GM12878 (cell line): ENCODE measurements at regions not wholly inside any gene's neighbourhood (a gene's known extent, or its start where the extent isn't known, plus 50 kb on each side); places are given as distances from the start of the nearest gene placed in this dataset.

Source experiments
- ATF2 ChIP-seq: IDR thresholded peaks from 2 replicates; pipeline ENCODE4 v1.6.1; 2012; ENCODE audit warnings: low read length, inconsistent platforms
- BRCA1 ChIP-seq: IDR thresholded peaks from 2 replicates; pipeline ENCODE4 v1.6.1; 2011; ENCODE audit warnings: low read depth, low read length, improper control_type of control experiment
- CBX5 ChIP-seq: sonication (generic); IDR thresholded peaks from 2 replicates; pipeline ENCODE4 v1.6.1; 2016; ENCODE audit warnings: low read depth, moderate library complexity, mild to moderate bottlenecking, inconsistent platforms
- DPF2 ChIP-seq: fragments of 450-650 bp; IDR thresholded peaks from 2 replicates; pipeline ENCODE4 v1.6.1; 2017; ENCODE audit warnings: mild to moderate bottlenecking
- E2F8 ChIP-seq: fragments of 450-650 bp; IDR thresholded peaks from 2 replicates; pipeline ENCODE4 v1.6.1; 2018; ENCODE audit warnings: mild to moderate bottlenecking, low read depth, moderate library complexity; ENCODE audit not compliant: partially characterized antibody
- HDAC2 ChIP-seq: fragments of 200-600 bp; sonication (generic); IDR thresholded peaks from 2 replicates; pipeline ENCODE4 v1.6.1; 2017
- IRF3 ChIP-seq: fragments of 450-650 bp; IDR thresholded peaks from 2 replicates; pipeline ENCODE4 v1.6.1; 2014; ENCODE audit warnings: mild to moderate bottlenecking
- KAT2A ChIP-seq: conservative IDR thresholded peaks from 2 replicates; pipeline ENCODE4 v1.6.1; 2011; ENCODE audit warnings: low read depth, low read length; ENCODE audit not compliant: control insufficient read depth
- MEF2A ChIP-seq: IDR thresholded peaks from 2 replicates; pipeline ENCODE4 v1.6.1; 2011; ENCODE audit warnings: low read depth, mild to moderate bottlenecking, low read length, moderate library complexity; ENCODE audit not compliant: insufficient read depth
- MLLT1 ChIP-seq: fragments of 450-650 bp; IDR thresholded peaks from 2 replicates; pipeline ENCODE4 v1.6.1; 2016; ENCODE audit warnings: mild to moderate bottlenecking
- MTA3 ChIP-seq: IDR thresholded peaks from 2 replicates; pipeline ENCODE4 v1.6.1; 2012; ENCODE audit warnings: low read length, inconsistent platforms, borderline replicate concordance
- NR2C2 ChIP-seq: IDR thresholded peaks from 2 replicates; pipeline ENCODE4 v1.6.1; 2011; ENCODE audit warnings: borderline replicate concordance, low read depth; ENCODE audit not compliant: control insufficient read depth, insufficient read length
- SKIL ChIP-seq: fragments of 450-650 bp; IDR thresholded peaks from 2 replicates; pipeline ENCODE4 v1.6.1; 2017; ENCODE audit warnings: mild to moderate bottlenecking, low read depth, inconsistent platforms; ENCODE audit not compliant: poor library complexity, severe bottlenecking
- SMAD5 ChIP-seq: IDR thresholded peaks from 2 replicates; pipeline ENCODE4 v1.6.1; 2016; ENCODE audit warnings: antibody characterized with exemption, low read depth
- TCF12 ChIP-seq: IDR thresholded peaks from 2 replicates; pipeline ENCODE4 v1.6.1; 2011; ENCODE audit warnings: low read depth, mild to moderate bottlenecking, low read length
- USF2 ChIP-seq: IDR thresholded peaks from 2 replicates; pipeline ENCODE4 v1.6.1; 2011; ENCODE audit warnings: low read depth, low read length, improper control_type of control experiment, borderline replicate concordance
- ZNF687 ChIP-seq: fragments of 450-650 bp; IDR thresholded peaks from 2 replicates; pipeline ENCODE4 v1.6.1; 2017; ENCODE audit warnings: mild to moderate bottlenecking, moderate library complexity

GRCh38 chr10:6310977-6311376 lies 108.2 kb downstream of the PFKFB3 start (continued):
- TF ChIP-seq MLLT1, result no peak
- TF ChIP-seq HDAC2, result no peak
- TF ChIP-seq BRCA1, result no peak
- no peak for TF ChIP-seq MEF2A
- no peak for TF ChIP-seq ATF2
- TF ChIP-seq USF2, result no peak
- TF ChIP-seq SMAD5, result no peak
- TF ChIP-seq TCF12, result no peak
- TF ChIP-seq SKIL, result no peak
- no peak for TF ChIP-seq ZNF687
- TF ChIP-seq NR2C2, result no peak
- TF ChIP-seq DPF2, result 0 out of 2 replicates have a peak, but pooled peaks have one; percentile 28
- TF ChIP-seq E2F8, result no peak
- TF ChIP-seq MTA3, result no peak
- TF ChIP-seq CBX5, result no peak
- no peak for TF ChIP-seq KAT2A
- no peak for TF ChIP-seq IRF3
